ENCODE measurements at regions not wholly inside any gene's neighbourhood (a gene's known extent, or its start where the extent isn't known, plus 50 kb on each side); places are given as distances from the start of the nearest gene placed in this dataset.

GRCh38 chr10:29394321-29394932 lies 105.6 kb downstream of the LYZL1 start:
- H3K27me3 ChIP-seq: no peaks in the 10 kb centered on the region
- no peaks in the 10 kb centered on the region for H3K9me3 ChIP-seq
- H3K9ac ChIP-seq (ENCODE audit: low read depth in 2 of 2, low read length in 2 of 2): no peak overlapping the region
- DNase-seq: no peak
- H3K27ac ChIP-seq: no peak overlapping the region
- intact Hi-C loops (cut with DNase I): no loop called here
- TF ChIP-seq CTCF (IDR thresholded peaks at IDR 0.05): no peak
- no peak overlapping the region for H3K4me3 ChIP-seq
- no peaks in the 10 kb centered on the region for H3K4me1 ChIP-seq
- H3K36me3 ChIP-seq: no peaks in the 10 kb centered on the region

- no peaks in the 10 kb centered on the region for H3K36me3 ChIP-seq
- H3K9ac ChIP-seq (ENCODE audit: low read depth in 2 of 2, low read length in 2 of 2): no peak overlapping the region
- no peak for DNase-seq
- no peaks in the 10 kb centered on the region for H3K4me1 ChIP-seq
- no peaks in the 10 kb centered on the region for H3K9me3 ChIP-seq
- intact Hi-C loops (cut with DNase I): no loop called here
- TF ChIP-seq CTCF (IDR thresholded peaks at IDR 0.05): no peak
- H3K4me3 ChIP-seq: no peak overlapping the region
- no peaks in the 10 kb centered on the region for H3K27me3 ChIP-seq
- H3K27ac ChIP-seq: no peak overlapping the region
Observed at GRCh38 chr10:29395409-29395808, 106.5 kb downstream of the LYZL1 start.

GRCh38 chr10:29397221-29397620 lies 108.4 kb downstream of the LYZL1 start:
- no peak overlapping the region for H3K27ac ChIP-seq
- no peak for TF ChIP-seq CTCF (IDR thresholded peaks at IDR 0.05)
- intact Hi-C loops (cut with DNase I): no loop called here
- no peaks in the 10 kb centered on the region for H3K4me1 ChIP-seq
- no peak for DNase-seq
- no peak overlapping the region for H3K9ac ChIP-seq (ENCODE audit: low read depth in 2 of 2, low read length in 2 of 2)
- no peaks in the 10 kb centered on the region for H3K9me3 ChIP-seq
- H3K36me3 ChIP-seq: no peaks in the 10 kb centered on the region
- H3K27me3 ChIP-seq: no peaks in the 10 kb centered on the region
- no peak overlapping the region for H3K4me3 ChIP-seq

GRCh38 chr10:29403208-29403607 lies 114.3 kb downstream of the LYZL1 start:
- no peak for TF ChIP-seq CTCF (IDR thresholded peaks at IDR 0.05)

GRCh38 chr10:29407280-29407858 lies 118.5 kb downstream of the LYZL1 start:
- intact Hi-C loops (cut with DNase I): no loop called here
- no peak overlapping the region for H3K4me3 ChIP-seq
- H3K9me3 ChIP-seq: no peaks in the 10 kb centered on the region
- H3K27ac ChIP-seq: no peak overlapping the region
- no peaks in the 10 kb centered on the region for H3K36me3 ChIP-seq
- H3K4me1 ChIP-seq: no peaks in the 10 kb centered on the region
- no peak for TF ChIP-seq CTCF (IDR thresholded peaks at IDR 0.05)
- no peak overlapping the region for H3K9ac ChIP-seq (ENCODE audit: low read depth in 2 of 2, low read length in 2 of 2)
- DNase-seq: no peak
- no peaks in the 10 kb centered on the region for H3K27me3 ChIP-seq

More at GRCh38 chr10:29403208-29403607, 114.3 kb downstream of the LYZL1 start:
- H3K4me3 ChIP-seq: no peak overlapping the region
- no peaks in the 10 kb centered on the region for H3K36me3 ChIP-seq
- no peaks in the 10 kb centered on the region for H3K27me3 ChIP-seq
- no peak overlapping the region for H3K27ac ChIP-seq
- H3K9me3 ChIP-seq: no peaks in the 10 kb centered on the region
- no peaks in the 10 kb centered on the region for H3K4me1 ChIP-seq
- intact Hi-C loops (cut with DNase I): no loop called here
- DNase-seq: no peak
- H3K9ac ChIP-seq (ENCODE audit: low read depth in 2 of 2, low read length in 2 of 2): no peak overlapping the region
